ENCODE measurements at regions not wholly inside any gene's neighbourhood (a gene's known extent, or its start where the extent isn't known, plus 50 kb on each side); places are given as distances from the start of the nearest gene placed in this dataset.

GRCh38 chr14:71374989-71375388 lies 467.7 kb downstream of the PCNX1 start:
- no peak for TF ChIP-seq ZNF274 (IDR thresholded peaks at IDR 0.05; ENCODE audit: low read depth, low read length)
- TF ChIP-seq SUZ12 (IDR thresholded peaks at IDR 0.05; ENCODE audit: extremely low read depth, insufficient read depth, insufficient read length) = no peak
- TF ChIP-seq YY1 (IDR thresholded peaks at IDR 0.05; ENCODE audit: insufficient read depth, insufficient read length) = no peak
